ENCODE measurements at regions not wholly inside any gene's neighbourhood (a gene's known extent, or its start where the extent isn't known, plus 50 kb on each side); places are given as distances from the start of the nearest gene placed in this dataset.

- in situ Hi-C loops (cut with HindIII; ENCODE audit: low pct_unique_long_range_greater_than_20kb, low sequenced_read_pairs): no loop called here
Observed at GRCh38 chr2:120564213-120565094, 171.2 kb upstream of the GLI2 start.

GRCh38 chr2:120565095-120565460 is 170.6 kb upstream of the GLI2 start:
- DNase-seq (ENCODE audit: low read depth): no peak
- in situ Hi-C loops (cut with HindIII; ENCODE audit: low pct_unique_long_range_greater_than_20kb, low sequenced_read_pairs): no loop called here

More at GRCh38 chr2:120564213-120565094, 171.2 kb upstream of the GLI2 start:
- peak; percentile 98 for DNase-seq (ENCODE audit: low read depth)

GRCh38 chr2:120565929-120566328 is 169.7 kb upstream of the GLI2 start:
- in situ Hi-C loops (cut with HindIII; ENCODE audit: low pct_unique_long_range_greater_than_20kb, low sequenced_read_pairs): no loop called here
- no peak for DNase-seq (ENCODE audit: low read depth)

- in situ Hi-C loops (cut with HindIII; ENCODE audit: low pct_unique_long_range_greater_than_20kb, low sequenced_read_pairs): no loop called here
- DNase-seq (ENCODE audit: low read depth): peak; percentile 92
Observed at GRCh38 chr2:120566331-120567035, 169.2 kb upstream of the GLI2 start.

GRCh38 chr2:120567128-120567527 is 168.5 kb upstream of the GLI2 start:
- no peak for DNase-seq (ENCODE audit: low read depth)
- in situ Hi-C loops (cut with HindIII; ENCODE audit: low pct_unique_long_range_greater_than_20kb, low sequenced_read_pairs): no loop called here

GRCh38 chr2:120568089-120568974 is 167.3 kb upstream of the GLI2 start:
- in situ Hi-C loops (cut with HindIII; ENCODE audit: low pct_unique_long_range_greater_than_20kb, low sequenced_read_pairs): no loop called here
- no peak for DNase-seq (ENCODE audit: low read depth)

- in situ Hi-C loops (cut with HindIII; ENCODE audit: low pct_unique_long_range_greater_than_20kb, low sequenced_read_pairs): no loop called here
- DNase-seq (ENCODE audit: low read depth): no peak
Observed at GRCh38 chr2:120568975-120569268, 166.7 kb upstream of the GLI2 start.

GRCh38 chr2:120570001-120570400 is 165.7 kb upstream of the GLI2 start:
- in situ Hi-C loops (cut with HindIII; ENCODE audit: low pct_unique_long_range_greater_than_20kb, low sequenced_read_pairs): no loop called here
- DNase-seq (ENCODE audit: low read depth): no peak

- in situ Hi-C loops (cut with HindIII; ENCODE audit: low pct_unique_long_range_greater_than_20kb, low sequenced_read_pairs): no loop called here
Observed at GRCh38 chr2:120570546-120570945, 165.1 kb upstream of the GLI2 start.

GRCh38 chr2:120571015-120571728 is 164.5 kb upstream of the GLI2 start:
- DNase-seq (ENCODE audit: low read depth): no peak
- in situ Hi-C loops (cut with HindIII; ENCODE audit: low pct_unique_long_range_greater_than_20kb, low sequenced_read_pairs): no loop called here

More at GRCh38 chr2:120570546-120570945, 165.1 kb upstream of the GLI2 start:
- no peak for DNase-seq (ENCODE audit: low read depth)

GRCh38 chr2:120572226-120572625 is 163.4 kb upstream of the GLI2 start:
- in situ Hi-C loops (cut with HindIII; ENCODE audit: low pct_unique_long_range_greater_than_20kb, low sequenced_read_pairs): no loop called here
- no peak for DNase-seq (ENCODE audit: low read depth)

GRCh38 chr2:120574620-120575019 is 161.0 kb upstream of the GLI2 start:
- DNase-seq (ENCODE audit: low read depth): no peak
- in situ Hi-C loops (cut with HindIII; ENCODE audit: low pct_unique_long_range_greater_than_20kb, low sequenced_read_pairs): no loop called here

- in situ Hi-C loops (cut with HindIII; ENCODE audit: low pct_unique_long_range_greater_than_20kb, low sequenced_read_pairs): no loop called here
- DNase-seq (ENCODE audit: low read depth): no peak
Observed at GRCh38 chr2:120575966-120576365, 159.7 kb upstream of the GLI2 start.

- DNase-seq (ENCODE audit: low read depth): no peak
Observed at GRCh38 chr2:120576509-120577474, 158.9 kb upstream of the GLI2 start.

GRCh38 chr2:120577721-120578295 is 157.9 kb upstream of the GLI2 start:
- no peak for DNase-seq (ENCODE audit: low read depth)
- in situ Hi-C loops (cut with HindIII; ENCODE audit: low pct_unique_long_range_greater_than_20kb, low sequenced_read_pairs): no loop called here

More at GRCh38 chr2:120576509-120577474, 158.9 kb upstream of the GLI2 start:
- in situ Hi-C loops (cut with HindIII; ENCODE audit: low pct_unique_long_range_greater_than_20kb, low sequenced_read_pairs): no loop called here

- in situ Hi-C loops (cut with HindIII; ENCODE audit: low pct_unique_long_range_greater_than_20kb, low sequenced_read_pairs): no loop called here
- no peak for DNase-seq (ENCODE audit: low read depth)
Observed at GRCh38 chr2:120578576-120579352, 156.9 kb upstream of the GLI2 start.

Data from Caki2 (cell line).